ENCODE measurements at regions not wholly inside any gene's neighbourhood (a gene's known extent, or its start where the extent isn't known, plus 50 kb on each side); places are given as distances from the start of the nearest gene placed in this dataset.

- no peak overlapping the region for H3K4me3 ChIP-seq (ENCODE audit: low read depth, low read length)
- H3K4me2 ChIP-seq (ENCODE audit: low read length) = no peak overlapping the region
- H3K27me3 ChIP-seq (ENCODE audit: control insufficient read depth, insufficient read depth, low read length) = no peaks in the 10 kb centered on the region
- no peak overlapping the region for H3K9ac ChIP-seq
- TF ChIP-seq CTCF (IDR thresholded peaks at IDR 0.05) = no peak
- no peaks in the 10 kb centered on the region for H3K79me2 ChIP-seq
- H3K36me3 ChIP-seq (ENCODE audit: control insufficient read depth, insufficient read depth, low read length) = no peaks in the 10 kb centered on the region
- H3K27ac ChIP-seq = no peak overlapping the region
- no peaks in the 10 kb centered on the region for H3K4me1 ChIP-seq
- no peaks in the 10 kb centered on the region for H3K9me3 ChIP-seq (ENCODE audit: control insufficient read depth, low read length)
- no peak overlapping the region for H2AFZ ChIP-seq
Measured at GRCh38 chr2:241977557-241978300, 108.2 kb downstream of the RTP5 start.

- Histone ChIP-seq H3K9ac (no peak overlapping the region), H3K4me1 (no peaks in the 10 kb centered on the region), H3K4me3 (ENCODE audit: low read depth, low read length) (no peak overlapping the region), H3K36me3 (ENCODE audit: control insufficient read depth, insufficient read depth, low read length) (no peaks in the 10 kb centered on the region), H2AFZ (no peak overlapping the region), H3K9me3 (ENCODE audit: control insufficient read depth, low read length) (no peaks in the 10 kb centered on the region), H3K4me2 (ENCODE audit: low read length) (no peak overlapping the region), H3K27ac (no peak overlapping the region), H3K27me3 (ENCODE audit: control insufficient read depth, insufficient read depth, low read length) (no peaks in the 10 kb centered on the region), H3K79me2 (no peaks in the 10 kb centered on the region)
- TF ChIP-seq CTCF (IDR thresholded peaks at IDR 0.05) = no peak
Measured at GRCh38 chr2:241978670-241979069, 109.1 kb downstream of the RTP5 start.

GRCh38 chr2:241980193-241980592 lies 110.7 kb downstream of the RTP5 start:
- H3K4me3 ChIP-seq (ENCODE audit: low read depth, low read length) = no peak overlapping the region
- H3K79me2 ChIP-seq = no peaks in the 10 kb centered on the region
- H3K36me3 ChIP-seq (ENCODE audit: control insufficient read depth, insufficient read depth, low read length) = no peaks in the 10 kb centered on the region
- H2AFZ ChIP-seq = no peak overlapping the region
- no peaks in the 10 kb centered on the region for H3K9me3 ChIP-seq (ENCODE audit: control insufficient read depth, low read length)
- TF ChIP-seq CTCF (IDR thresholded peaks at IDR 0.05) = no peak
- no peak overlapping the region for H3K27ac ChIP-seq
- no peak overlapping the region for H3K4me2 ChIP-seq (ENCODE audit: low read length)
- no peak overlapping the region for H3K9ac ChIP-seq
- no peaks in the 10 kb centered on the region for H3K27me3 ChIP-seq (ENCODE audit: control insufficient read depth, insufficient read depth, low read length)
- no peaks in the 10 kb centered on the region for H3K4me1 ChIP-seq

- no peak overlapping the region for H2AFZ ChIP-seq
- no peak overlapping the region for H3K4me3 ChIP-seq (ENCODE audit: low read depth, low read length)
- H3K9ac ChIP-seq = no peak overlapping the region
- no peaks in the 10 kb centered on the region for H3K27me3 ChIP-seq (ENCODE audit: control insufficient read depth, insufficient read depth, low read length)
- no peaks in the 10 kb centered on the region for H3K79me2 ChIP-seq
- no peaks in the 10 kb centered on the region for H3K9me3 ChIP-seq (ENCODE audit: control insufficient read depth, low read length)
- no peaks in the 10 kb centered on the region for H3K4me1 ChIP-seq
- TF ChIP-seq CTCF (IDR thresholded peaks at IDR 0.05) = no peak
- H3K36me3 ChIP-seq (ENCODE audit: control insufficient read depth, insufficient read depth, low read length) = no peaks in the 10 kb centered on the region
- H3K4me2 ChIP-seq (ENCODE audit: low read length) = no peak overlapping the region
- H3K27ac ChIP-seq = no peak overlapping the region
Measured at GRCh38 chr2:241981076-241981700, 111.7 kb downstream of the RTP5 start.
